T-helper 17 cell (primary cell): ENCODE measurements at regions not wholly inside any gene's neighbourhood (a gene's known extent, or its start where the extent isn't known, plus 50 kb on each side); places are given as distances from the start of the nearest gene placed in this dataset.

Experiments
- ATAC-seq: fragments of 150-1000 bp; cut with Tn5 transposase; 2 replicates; pipeline ENCODE4 v1.10.0; 2021; ENCODE audit warnings: mild to moderate bottlenecking, moderate library complexity
- DNase-seq, 3 donors: peaks; one replicate each; pipeline versions ENCODE4 v3.0.0 to v3.0.0-alpha.2; 2020 to 2021
- H3K9me3 ChIP-seq: one replicate; pipeline ENCODE4 v1.7.0; 2013; ENCODE audit warnings: low read length, mild to moderate bottlenecking; ENCODE audit not compliant: control insufficient read depth, poor library complexity, severe bottlenecking
- H3K27ac Mint-ChIP-seq: one replicate; pipeline ENCODE4 v1.8.0; 2022; ENCODE audit warnings: mild to moderate bottlenecking, moderate library complexity, mixed read lengths
- H3K27me3 Mint-ChIP-seq: one replicate; pipeline ENCODE4 v1.8.0; 2022; ENCODE audit warnings: mixed read lengths
- H3K36me3 Mint-ChIP-seq: one replicate; pipeline ENCODE4 v1.8.0; 2022; ENCODE audit warnings: low read depth, mixed read lengths
- H3K4me1 Mint-ChIP-seq: one replicate; pipeline ENCODE4 v1.8.0; 2022; ENCODE audit warnings: mild to moderate bottlenecking, mixed read lengths
- H3K4me3 Mint-ChIP-seq: one replicate; pipeline ENCODE4 v1.8.0; 2022; ENCODE audit warnings: mild to moderate bottlenecking, moderate library complexity, mixed read lengths

DNA sequence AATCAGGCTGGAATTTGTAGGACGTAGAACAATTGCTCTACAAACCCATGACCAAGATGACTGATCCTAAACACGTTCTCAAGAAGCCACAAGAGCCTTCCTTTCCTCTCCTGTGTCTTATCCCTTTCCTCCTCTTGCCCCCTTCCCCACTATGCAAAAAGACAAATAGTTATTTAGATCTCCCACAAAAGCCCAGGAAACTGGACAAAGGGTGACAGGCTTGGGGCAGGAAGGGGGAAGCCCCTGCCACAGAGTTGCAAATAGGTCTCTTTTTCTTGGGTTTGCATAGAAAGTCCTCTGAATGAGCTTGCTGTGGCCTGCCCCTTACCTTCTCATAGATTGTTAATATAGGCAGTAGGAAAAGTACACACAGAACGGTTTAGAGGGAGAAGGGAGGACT, 377.1 kb upstream of the BTBD3 start:
- DNase-seq (no peak), ATAC-seq (no peak)
- H3K4me1 Mint-ChIP-seq, result no peaks in the 10 kb centered on the region
- H3K27ac Mint-ChIP-seq, result no peak overlapping the region
- H3K9me3 ChIP-seq, result no peaks in the 10 kb centered on the region
- H3K27me3 Mint-ChIP-seq, result no peaks in the 10 kb centered on the region
- no peak overlapping the region for H3K4me3 Mint-ChIP-seq
- H3K36me3 Mint-ChIP-seq, result no peaks in the 10 kb centered on the region

DNA sequence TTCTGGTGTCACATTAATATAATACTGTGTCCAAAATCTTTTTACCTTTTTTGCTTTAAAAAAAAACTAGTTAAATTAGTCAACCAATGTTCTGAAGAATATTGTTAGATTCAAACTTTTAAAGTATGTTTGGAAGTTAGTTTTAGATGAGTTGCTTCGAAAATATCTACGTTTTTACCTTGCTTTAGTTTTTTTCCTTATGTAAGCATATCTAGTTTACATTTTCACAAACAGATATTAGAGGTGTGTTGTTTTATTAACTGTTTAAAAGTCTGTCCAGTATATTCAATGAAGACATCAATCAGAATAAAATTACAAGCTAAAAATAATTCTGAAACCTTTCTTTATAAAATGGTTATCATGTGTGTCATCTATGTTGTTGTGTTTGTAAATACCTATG, 375.0 kb upstream of the BTBD3 start:
- Mint-ChIP-seq H3K4me3 (no peak overlapping the region), H3K27ac (no peak overlapping the region), H3K36me3 (no peaks in the 10 kb centered on the region), H3K27me3 (no peaks in the 10 kb centered on the region), H3K4me1 (no peaks in the 10 kb centered on the region)
- DNase-seq, result no peak
- H3K9me3 ChIP-seq, result no peaks in the 10 kb centered on the region
- ATAC-seq, result no peak

DNA sequence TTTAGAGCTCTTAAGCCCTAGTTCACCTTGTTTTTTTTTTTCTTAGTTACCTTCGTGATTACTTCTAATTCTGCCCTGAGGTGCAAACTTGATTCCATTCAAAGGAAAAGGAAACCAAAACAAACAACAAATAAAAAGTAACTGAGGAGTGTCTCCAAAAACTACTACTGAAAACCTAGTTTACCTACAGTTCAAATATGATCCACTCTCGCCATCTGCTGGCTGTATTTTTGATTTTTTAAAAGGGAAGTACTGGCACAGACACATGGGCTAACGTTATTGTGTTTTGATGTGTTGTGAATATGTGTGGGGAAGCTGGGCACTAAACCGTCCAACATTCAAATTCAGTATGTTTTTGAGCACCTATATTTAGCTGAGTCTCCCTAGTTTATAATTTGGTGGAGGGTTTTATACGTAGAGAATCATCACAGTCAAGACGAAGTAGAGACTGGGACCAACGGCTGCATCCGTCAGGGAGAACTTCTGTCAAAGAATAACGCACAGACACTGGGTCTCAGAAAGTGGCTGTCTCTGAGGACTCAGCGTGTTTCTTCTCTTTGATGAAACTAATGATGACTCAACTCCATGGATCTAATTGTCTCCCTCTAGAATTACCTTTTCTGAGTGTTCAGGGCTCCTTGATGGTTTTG, 373.5 kb upstream of the BTBD3 start:
- DNase-seq, result no peak
- no peak for ATAC-seq
- Mint-ChIP-seq H3K36me3 (no peaks in the 10 kb centered on the region), H3K27me3 (no peaks in the 10 kb centered on the region), H3K4me3 (no peak overlapping the region), H3K4me1 (no peaks in the 10 kb centered on the region), H3K27ac (no peak overlapping the region)
- H3K9me3 ChIP-seq, result no peaks in the 10 kb centered on the region

DNA sequence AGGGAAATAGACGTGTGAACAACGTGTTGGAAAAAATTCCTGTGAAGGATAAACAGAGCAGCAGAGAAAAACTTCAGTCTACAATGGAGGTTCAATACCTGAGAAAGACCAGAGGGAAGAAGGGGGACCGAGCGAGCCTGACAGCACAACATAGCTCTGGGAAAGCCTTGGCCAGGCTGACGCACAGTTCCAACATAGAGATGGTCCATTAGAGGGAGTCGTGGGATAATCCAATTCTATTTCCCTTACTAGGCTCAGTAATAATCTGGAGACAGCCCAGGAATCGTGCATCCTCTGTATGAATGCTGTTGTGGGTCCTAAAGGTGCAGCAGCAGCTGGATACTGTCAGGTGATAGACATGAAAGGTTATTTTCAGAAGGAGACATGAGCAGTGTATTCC, 370.8 kb upstream of the BTBD3 start:
- no peak overlapping the region for H3K4me3 Mint-ChIP-seq
- ATAC-seq, result no peak
- no peaks in the 10 kb centered on the region for H3K9me3 ChIP-seq
- H3K36me3 Mint-ChIP-seq, result no peaks in the 10 kb centered on the region
- H3K4me1 Mint-ChIP-seq, result no peaks in the 10 kb centered on the region
- no peaks in the 10 kb centered on the region for H3K27me3 Mint-ChIP-seq
- no peak overlapping the region for H3K27ac Mint-ChIP-seq
- DNase-seq, result no peak

DNA sequence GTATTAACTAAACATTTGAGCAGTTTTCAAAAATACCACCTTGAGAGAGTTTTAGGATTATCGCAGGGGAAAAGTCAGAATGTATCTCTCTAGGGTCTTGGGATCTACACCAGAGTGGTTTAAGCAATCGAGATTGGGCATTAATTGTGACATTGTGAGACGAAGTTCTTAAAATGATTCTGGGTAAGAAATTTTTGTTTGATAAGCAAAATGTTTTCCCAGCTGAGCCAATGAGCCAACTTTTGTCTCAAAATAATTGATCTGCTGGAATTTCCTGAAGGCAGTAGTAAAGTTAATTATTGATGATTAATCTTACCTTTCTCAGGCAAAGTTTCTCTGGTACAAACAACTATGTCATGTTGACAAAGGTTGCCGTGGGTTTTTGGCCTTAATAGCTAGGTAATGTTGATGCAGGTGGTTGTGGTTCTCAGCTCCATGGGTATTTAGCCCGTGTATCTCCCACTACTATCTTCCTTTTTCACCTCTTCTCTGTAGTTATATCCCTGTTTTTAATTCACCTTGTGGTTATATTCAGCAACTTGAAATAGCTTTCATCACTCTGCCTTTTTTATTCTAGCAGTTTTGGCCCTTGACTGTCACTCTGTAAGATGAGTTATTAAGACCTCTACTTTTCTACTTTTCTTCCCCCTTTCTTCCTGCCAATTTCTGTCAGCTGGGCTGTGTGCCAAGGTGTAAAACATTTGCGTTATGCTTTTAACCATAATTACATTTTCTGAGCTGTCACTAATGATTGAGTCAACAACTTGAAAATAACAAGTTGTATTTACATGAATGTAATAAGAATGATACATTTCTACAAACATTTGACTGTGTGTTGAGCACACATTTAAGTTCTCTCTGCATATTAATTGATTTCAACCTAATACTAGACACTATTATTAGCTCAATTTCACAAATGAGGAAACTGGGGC, 368.3 kb upstream of the BTBD3 start:
- ATAC-seq (no peak), DNase-seq (no peak)
- H3K36me3 Mint-ChIP-seq, result no peaks in the 10 kb centered on the region
- no peak overlapping the region for H3K27ac Mint-ChIP-seq
- H3K9me3 ChIP-seq, result no peaks in the 10 kb centered on the region
- no peak overlapping the region for H3K4me3 Mint-ChIP-seq
- no peaks in the 10 kb centered on the region for H3K4me1 Mint-ChIP-seq
- H3K27me3 Mint-ChIP-seq, result no peaks in the 10 kb centered on the region

DNA sequence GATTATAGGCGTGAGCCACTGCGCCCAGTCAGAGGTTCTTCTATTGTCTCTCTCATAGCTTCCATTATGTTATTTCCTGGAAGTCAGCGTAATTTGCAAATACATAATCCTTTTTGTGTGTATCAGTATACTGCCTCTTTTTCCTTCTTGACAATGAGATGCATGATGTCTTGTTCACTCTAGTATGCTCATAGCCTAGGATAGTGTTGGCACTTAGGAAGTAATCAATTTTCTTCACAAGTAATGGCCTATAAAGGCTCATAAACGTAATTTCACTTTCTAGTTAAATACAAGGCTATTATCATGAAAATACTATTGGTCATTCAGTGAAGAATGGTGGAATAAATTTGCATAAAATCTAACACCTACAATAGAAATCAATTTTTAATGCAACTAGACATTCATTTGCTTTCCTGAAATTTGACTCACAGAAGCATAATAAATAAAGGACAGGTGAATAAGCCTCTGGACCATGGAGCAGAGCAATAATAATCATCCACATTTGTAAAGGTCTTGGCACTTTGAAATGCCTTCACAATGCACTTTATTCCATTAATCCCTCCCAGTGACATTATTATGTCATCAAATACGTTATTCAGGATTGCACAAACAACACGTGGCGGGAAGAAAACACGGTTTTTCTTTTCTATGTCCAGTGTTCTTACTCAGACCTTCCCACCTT, 366.9 kb upstream of the BTBD3 start:
- no peaks in the 10 kb centered on the region for H3K9me3 ChIP-seq
- no peak for DNase-seq
- no peak for ATAC-seq
- Mint-ChIP-seq H3K4me3 (no peak overlapping the region), H3K27me3 (no peaks in the 10 kb centered on the region), H3K36me3 (no peaks in the 10 kb centered on the region), H3K4me1 (no peaks in the 10 kb centered on the region), H3K27ac (no peak overlapping the region)

DNA sequence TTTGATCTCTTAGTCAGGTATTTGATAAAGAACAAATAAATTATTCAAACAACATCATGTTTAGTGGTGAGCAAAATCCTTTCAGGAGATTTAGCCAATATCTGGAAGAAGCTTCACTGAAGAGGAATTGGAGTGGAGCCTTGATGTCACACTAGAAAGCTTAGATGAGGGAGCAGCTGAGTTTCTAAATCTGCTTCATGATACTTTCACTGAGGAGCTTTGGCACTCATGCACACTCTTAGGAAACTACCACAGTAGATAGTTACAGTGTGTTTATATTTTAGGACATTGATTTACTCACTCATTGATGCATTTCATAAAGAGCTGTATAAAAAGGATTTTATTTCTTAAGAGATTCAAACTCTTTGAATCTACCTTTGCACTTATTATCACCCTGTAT, 366.2 kb upstream of the BTBD3 start:
- H3K27me3 Mint-ChIP-seq, result no peaks in the 10 kb centered on the region
- no peaks in the 10 kb centered on the region for H3K4me1 Mint-ChIP-seq
- ATAC-seq, result no peak
- no peak overlapping the region for H3K4me3 Mint-ChIP-seq
- no peaks in the 10 kb centered on the region for H3K36me3 Mint-ChIP-seq
- H3K27ac Mint-ChIP-seq, result no peak overlapping the region
- no peaks in the 10 kb centered on the region for H3K9me3 ChIP-seq
- DNase-seq, result no peak

DNA sequence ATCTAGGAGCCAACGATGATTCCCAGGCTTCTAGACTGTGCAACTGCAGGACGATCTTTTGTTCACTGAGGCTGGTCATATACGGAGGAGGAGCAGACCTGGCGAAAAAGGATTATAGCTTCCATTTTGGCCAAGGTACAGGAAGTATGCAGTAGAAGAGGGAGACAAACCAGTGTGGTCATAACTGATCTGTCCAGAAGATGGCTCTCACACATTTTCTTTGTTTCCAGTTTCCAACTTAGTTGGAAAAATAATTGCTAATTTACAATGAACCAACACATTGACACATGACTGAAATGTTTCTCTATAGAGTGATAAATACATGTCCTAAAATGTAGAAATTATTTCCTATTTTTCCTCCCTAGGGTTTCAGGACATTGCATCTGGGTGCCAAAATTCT, 364.1 kb upstream of the BTBD3 start:
- no peaks in the 10 kb centered on the region for H3K4me1 Mint-ChIP-seq
- H3K27me3 Mint-ChIP-seq, result no peaks in the 10 kb centered on the region
- H3K27ac Mint-ChIP-seq, result no peak overlapping the region
- ATAC-seq (no peak), DNase-seq (no peak)
- no peaks in the 10 kb centered on the region for H3K36me3 Mint-ChIP-seq
- H3K9me3 ChIP-seq, result no peaks in the 10 kb centered on the region
- no peak overlapping the region for H3K4me3 Mint-ChIP-seq

DNA sequence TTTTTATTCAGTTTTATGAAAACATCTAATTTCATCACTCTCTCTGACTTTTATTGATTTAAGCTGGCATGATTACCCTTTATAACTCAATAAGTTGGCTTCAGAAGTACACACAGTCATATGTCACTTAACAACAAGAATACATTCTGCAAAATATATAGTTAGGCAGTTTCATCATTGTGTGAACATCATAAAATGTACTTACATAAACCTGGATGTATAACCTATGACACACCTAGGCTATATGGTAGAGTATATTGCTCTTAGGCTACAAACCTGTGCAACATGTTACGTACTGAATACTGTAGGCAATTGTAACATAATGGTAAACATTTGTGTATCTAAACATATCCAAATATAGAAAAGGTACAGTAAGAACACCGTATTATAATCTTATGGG, 362.2 kb upstream of the BTBD3 start:
- Mint-ChIP-seq H3K4me3 (no peak overlapping the region), H3K27me3 (no peaks in the 10 kb centered on the region), H3K27ac (no peak overlapping the region), H3K36me3 (no peaks in the 10 kb centered on the region), H3K4me1 (no peaks in the 10 kb centered on the region)
- H3K9me3 ChIP-seq, result no peaks in the 10 kb centered on the region
- DNase-seq (no peak), ATAC-seq (no peak)

DNA sequence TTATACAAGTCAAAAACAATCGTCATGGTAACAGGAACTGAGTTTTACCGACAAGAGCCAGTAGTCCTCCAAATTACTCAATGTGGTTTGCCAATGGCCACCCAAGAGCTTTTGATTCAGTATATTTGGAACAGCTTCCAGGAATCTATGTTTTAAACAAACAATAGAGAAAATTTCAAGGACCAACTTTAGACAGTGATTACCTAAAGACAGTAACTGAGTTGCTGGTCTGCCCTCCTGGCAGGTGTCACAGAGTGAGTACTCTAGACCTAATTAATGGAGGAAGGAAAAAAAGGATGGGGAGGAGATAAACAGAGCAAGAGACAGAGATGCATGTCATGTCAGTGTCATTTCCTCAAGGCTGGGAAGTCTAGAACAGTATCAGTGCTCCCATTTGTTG, 361.3 kb upstream of the BTBD3 start:
- H3K27me3 Mint-ChIP-seq, result no peaks in the 10 kb centered on the region
- DNase-seq (no peak), ATAC-seq (no peak)
- H3K27ac Mint-ChIP-seq, result no peak overlapping the region
- no peaks in the 10 kb centered on the region for H3K9me3 ChIP-seq
- no peak overlapping the region for H3K4me3 Mint-ChIP-seq
- no peaks in the 10 kb centered on the region for H3K36me3 Mint-ChIP-seq
- no peaks in the 10 kb centered on the region for H3K4me1 Mint-ChIP-seq

DNA sequence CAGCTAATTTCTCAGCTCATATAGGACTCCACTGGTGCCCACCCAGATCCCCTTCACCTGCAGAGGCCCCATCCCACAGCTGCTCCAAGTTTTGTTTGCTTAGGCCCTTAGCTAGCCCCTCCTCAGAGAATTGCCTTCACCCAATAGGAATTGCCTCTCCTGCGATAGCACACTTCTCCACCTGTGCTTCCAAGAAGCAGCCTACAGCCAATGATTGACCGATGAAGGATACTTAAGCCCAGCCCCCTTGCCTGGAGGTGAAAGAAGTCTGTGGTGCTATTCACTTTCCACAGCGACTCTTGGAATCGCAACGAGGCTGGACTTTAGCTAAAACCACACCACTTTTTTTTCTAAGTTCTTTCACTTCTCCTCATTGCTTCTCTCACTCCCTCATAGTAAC, 353.2 kb upstream of the BTBD3 start:
- ATAC-seq (no peak), DNase-seq (no peak)
- no peak overlapping the region for H3K27ac Mint-ChIP-seq
- no peak overlapping the region for H3K4me3 Mint-ChIP-seq
- H3K4me1 Mint-ChIP-seq, result no peaks in the 10 kb centered on the region
- no peaks in the 10 kb centered on the region for H3K36me3 Mint-ChIP-seq
- H3K27me3 Mint-ChIP-seq, result no peaks in the 10 kb centered on the region
- H3K9me3 ChIP-seq, result no peaks in the 10 kb centered on the region

DNA sequence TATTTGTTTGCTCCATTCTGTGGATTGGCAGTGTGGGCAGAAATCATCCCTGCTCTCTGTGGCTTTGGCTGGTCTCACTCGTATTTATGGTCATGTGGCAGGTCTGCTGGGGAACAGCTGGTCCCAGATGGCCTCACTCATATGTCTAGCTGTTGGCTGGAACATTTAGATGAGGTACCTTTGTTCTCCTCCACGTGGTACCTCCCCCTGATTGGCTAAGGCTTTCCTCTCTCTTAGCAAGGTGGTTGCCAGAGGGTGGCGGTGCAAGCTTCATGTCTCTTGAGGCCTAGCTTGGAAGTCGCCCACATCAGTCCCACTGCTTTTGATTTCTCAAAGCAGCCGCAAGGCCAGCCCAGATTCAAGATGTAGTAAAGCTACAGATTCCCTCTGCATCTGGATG, 348.5 kb upstream of the BTBD3 start:
- no peaks in the 10 kb centered on the region for H3K4me1 Mint-ChIP-seq
- H3K27me3 Mint-ChIP-seq, result no peaks in the 10 kb centered on the region
- H3K27ac Mint-ChIP-seq, result no peak overlapping the region
- H3K4me3 Mint-ChIP-seq, result no peak overlapping the region
- DNase-seq (no peak), ATAC-seq (no peak)
- H3K9me3 ChIP-seq, result no peaks in the 10 kb centered on the region
- H3K36me3 Mint-ChIP-seq, result no peaks in the 10 kb centered on the region

DNA sequence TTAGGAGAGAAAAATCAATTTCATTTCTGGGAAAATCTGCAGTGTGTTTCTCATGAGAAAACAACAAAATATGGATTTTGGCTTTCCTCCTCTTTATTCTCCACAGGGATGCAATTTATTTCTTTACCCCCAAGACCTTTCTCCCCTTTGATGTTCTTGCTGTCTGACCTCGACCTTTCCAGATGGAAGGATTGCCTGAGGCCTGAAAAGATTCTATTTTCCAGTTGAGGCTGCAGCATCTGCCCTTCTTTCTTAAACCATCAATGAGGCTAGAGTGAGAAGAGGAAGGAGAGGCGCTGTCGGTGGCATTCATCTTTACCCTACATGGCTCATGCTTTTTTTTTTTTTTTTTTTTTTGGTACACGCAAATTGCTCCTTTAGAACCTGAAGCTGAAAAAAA, 344.2 kb upstream of the BTBD3 start:
- DNase-seq, result no peak
- no peaks in the 10 kb centered on the region for H3K36me3 Mint-ChIP-seq
- no peak overlapping the region for H3K4me3 Mint-ChIP-seq
- no peak for ATAC-seq
- H3K27me3 Mint-ChIP-seq, result no peaks in the 10 kb centered on the region
- no peaks in the 10 kb centered on the region for H3K9me3 ChIP-seq
- H3K4me1 Mint-ChIP-seq, result no peaks in the 10 kb centered on the region
- no peak overlapping the region for H3K27ac Mint-ChIP-seq
